WERI-Rb-1 (cell line): ENCODE measurements at regions not wholly inside any gene's neighbourhood (a gene's known extent, or its start where the extent isn't known, plus 50 kb on each side); places are given as distances from the start of the nearest gene placed in this dataset.

Experiments used
- DNase-seq: peaks from one replicate; pipeline ENCODE4 v3.0.0-alpha.2; 2020
- H3K27ac ChIP-seq: fragments of 250-450 bp; sonication (Bioruptor Pico); 2 replicates; pipeline ENCODE4 v1.5.1; 2020; ENCODE audit warnings: mild to moderate bottlenecking, moderate library complexity
- H3K27me3 ChIP-seq: fragments of 250-450 bp; sonication (Bioruptor Pico); 2 replicates; pipeline ENCODE4 v1.5.1; 2021; ENCODE audit warnings: mild to moderate bottlenecking, low read depth, moderate library complexity; ENCODE audit not compliant: insufficient read depth, severe bottlenecking
- H3K36me3 ChIP-seq: fragments of 250-450 bp; sonication (Bioruptor Pico); 2 replicates; pipeline ENCODE4 v1.5.1; 2020; ENCODE audit warnings: mild to moderate bottlenecking, moderate library complexity
- H3K4me3 ChIP-seq: 2 replicates; pipeline ENCODE4 v1.5.1; 2011; ENCODE audit warnings: low read depth, mild to moderate bottlenecking, control low read depth, low read length
- H3K9me3 ChIP-seq: fragments of 250-450 bp; sonication (Bioruptor Pico); 2 replicates; pipeline ENCODE4 v1.5.1; 2021; ENCODE audit warnings: mild to moderate bottlenecking, moderate library complexity; ENCODE audit not compliant: severe bottlenecking
- TF ChIP-seq, protein P1 (sequence below): IDR thresholded peaks from 2 replicates; pipeline ENCODE4 v1.5.1; 2011; ENCODE audit warnings: low read depth, mild to moderate bottlenecking, control low read depth, inconsistent platforms, low read length

DNA sequence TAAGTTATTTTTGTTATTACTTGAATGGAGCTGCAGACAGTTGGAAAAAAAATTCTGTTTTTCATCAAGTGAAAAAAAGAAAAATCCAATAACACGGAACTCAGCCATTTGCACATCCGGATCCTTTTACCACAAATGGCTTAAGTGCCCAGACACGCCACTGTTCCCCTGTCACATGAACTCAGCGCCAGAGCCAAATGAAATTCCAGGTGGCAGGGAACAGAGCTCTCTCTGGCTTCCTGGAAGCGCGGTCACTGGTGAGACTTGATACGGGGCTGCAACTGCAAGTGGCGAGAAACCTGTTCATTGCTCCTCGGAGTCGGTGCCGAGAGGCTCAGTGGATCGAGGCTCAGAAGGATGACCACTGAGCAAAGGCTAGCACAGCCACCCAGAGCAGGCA lies 60.8 kb upstream of the NPTX2 start:
- H3K27me3 ChIP-seq: no peaks in the 10 kb centered on the region
- DNase-seq: no peak
- no peaks in the 10 kb centered on the region for H3K36me3 ChIP-seq
- TF ChIP-seq, protein P1, sequence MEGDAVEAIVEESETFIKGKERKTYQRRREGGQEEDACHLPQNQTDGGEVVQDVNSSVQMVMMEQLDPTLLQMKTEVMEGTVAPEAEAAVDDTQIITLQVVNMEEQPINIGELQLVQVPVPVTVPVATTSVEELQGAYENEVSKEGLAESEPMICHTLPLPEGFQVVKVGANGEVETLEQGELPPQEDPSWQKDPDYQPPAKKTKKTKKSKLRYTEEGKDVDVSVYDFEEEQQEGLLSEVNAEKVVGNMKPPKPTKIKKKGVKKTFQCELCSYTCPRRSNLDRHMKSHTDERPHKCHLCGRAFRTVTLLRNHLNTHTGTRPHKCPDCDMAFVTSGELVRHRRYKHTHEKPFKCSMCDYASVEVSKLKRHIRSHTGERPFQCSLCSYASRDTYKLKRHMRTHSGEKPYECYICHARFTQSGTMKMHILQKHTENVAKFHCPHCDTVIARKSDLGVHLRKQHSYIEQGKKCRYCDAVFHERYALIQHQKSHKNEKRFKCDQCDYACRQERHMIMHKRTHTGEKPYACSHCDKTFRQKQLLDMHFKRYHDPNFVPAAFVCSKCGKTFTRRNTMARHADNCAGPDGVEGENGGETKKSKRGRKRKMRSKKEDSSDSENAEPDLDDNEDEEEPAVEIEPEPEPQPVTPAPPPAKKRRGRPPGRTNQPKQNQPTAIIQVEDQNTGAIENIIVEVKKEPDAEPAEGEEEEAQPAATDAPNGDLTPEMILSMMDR: no peak
- peaks cover 19% of the 10 kb centered on the region for H3K9me3 ChIP-seq
- H3K27ac ChIP-seq: no peak overlapping the region
- H3K4me3 ChIP-seq: no peak overlapping the region

- Histone ChIP-seq H3K4me3 (no peak overlapping the region), H3K36me3 (no peaks in the 10 kb centered on the region), H3K27ac (no peak overlapping the region), H3K27me3 (no peaks in the 10 kb centered on the region), H3K9me3 (peaks cover 19% of the 10 kb centered on the region)
- TF ChIP-seq, protein P1: no peak
- DNase-seq: no peak
Measured at GRCh38 chr7:98555403-98555802, 61.7 kb upstream of the NPTX2 start.

GRCh38 chr7:98553666-98554065 lies 63.4 kb upstream of the NPTX2 start:
- H3K4me3 ChIP-seq: peak overlapping the region; percentile 21
- peak; percentile 33 for DNase-seq
- H3K27me3 ChIP-seq: no peaks in the 10 kb centered on the region

DNA sequence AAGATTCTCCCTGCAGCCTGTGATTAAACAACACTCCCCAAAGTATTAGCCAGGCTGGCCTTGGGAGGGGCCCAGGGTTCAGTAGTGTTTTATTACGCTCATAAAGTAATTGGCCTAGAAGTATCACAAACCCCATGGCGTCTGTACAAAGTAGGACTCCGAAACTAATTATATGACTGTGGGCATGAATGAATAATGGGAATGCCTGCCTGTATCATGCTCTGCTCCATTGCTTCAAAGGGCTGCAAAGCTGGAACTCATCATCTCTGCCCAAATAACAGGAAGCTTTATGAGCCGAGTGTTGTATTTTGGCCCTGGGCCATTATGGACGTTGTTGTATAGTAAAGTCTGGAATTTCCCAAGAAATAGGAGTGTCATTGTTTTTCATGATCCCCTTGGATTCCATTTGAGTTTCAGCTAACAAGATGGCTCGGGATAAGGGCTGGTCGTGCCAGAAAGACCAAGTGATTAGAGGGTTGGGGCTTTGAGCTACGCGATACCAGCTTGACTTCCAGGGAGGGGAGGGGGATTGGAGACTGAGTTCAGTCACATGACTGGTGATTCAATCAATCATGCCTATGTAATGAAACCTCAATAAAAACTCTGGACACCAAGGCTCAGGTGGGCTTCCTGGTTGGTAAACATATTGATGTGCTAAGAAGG lies 65.3 kb upstream of the NPTX2 start:
- TF ChIP-seq, protein P1: no peak
- H3K4me3 ChIP-seq: no peak overlapping the region
- H3K27me3 ChIP-seq: no peaks in the 10 kb centered on the region
- H3K27ac ChIP-seq: no peak overlapping the region
- no peak for DNase-seq
- H3K36me3 ChIP-seq: no peaks in the 10 kb centered on the region
- peaks cover 19% of the 10 kb centered on the region for H3K9me3 ChIP-seq

More at GRCh38 chr7:98553666-98554065, 63.4 kb upstream of the NPTX2 start:
- H3K9me3 ChIP-seq: peaks cover 19% of the 10 kb centered on the region
- TF ChIP-seq, protein P1: no peak
- H3K27ac ChIP-seq: no peak overlapping the region; the same call in 1 of the 2 replicates
- H3K36me3 ChIP-seq: no peaks in the 10 kb centered on the region

DNA sequence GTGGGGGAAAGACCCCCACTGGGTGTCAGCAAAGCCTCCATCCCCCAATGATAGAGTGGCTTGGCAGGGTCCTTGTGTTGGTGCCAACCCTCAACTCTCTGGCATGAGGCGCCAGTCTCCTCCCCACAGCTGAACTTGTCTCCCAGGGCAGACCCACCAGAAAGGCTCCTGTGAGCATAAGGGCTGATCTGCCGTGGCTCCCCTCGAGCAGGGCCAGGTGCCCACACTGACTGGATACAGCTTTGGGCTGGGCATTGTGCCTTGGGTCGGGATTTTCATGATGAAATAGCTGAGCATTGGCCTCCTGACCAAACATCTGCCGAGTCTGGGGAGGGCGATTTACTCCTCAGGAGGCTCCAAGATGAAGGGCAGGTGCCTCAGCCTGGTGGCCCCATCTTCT lies 68.1 kb upstream of the NPTX2 start:
- H3K4me3 ChIP-seq: no peak overlapping the region
- H3K36me3 ChIP-seq: no peaks in the 10 kb centered on the region
- no peak overlapping the region for H3K27ac ChIP-seq
- TF ChIP-seq, protein P1: no peak
- H3K9me3 ChIP-seq: peaks cover 19% of the 10 kb centered on the region
- DNase-seq: no peak
- H3K27me3 ChIP-seq: no peaks in the 10 kb centered on the region

GRCh38 chr7:98548370-98548769 lies 68.7 kb upstream of the NPTX2 start:
- TF ChIP-seq, protein P1: no peak

More at GRCh38 chr7:98548370-98548769, 68.7 kb upstream of the NPTX2 start:
- H3K36me3 ChIP-seq: no peaks in the 10 kb centered on the region
- H3K4me3 ChIP-seq: no peak overlapping the region
- H3K27ac ChIP-seq: no peak overlapping the region
- no peaks in the 10 kb centered on the region for H3K27me3 ChIP-seq
- DNase-seq: no peak
- H3K9me3 ChIP-seq: peaks cover 17% of the 10 kb centered on the region
